ENCODE measurements at regions not wholly inside any gene's neighbourhood (a gene's known extent, or its start where the extent isn't known, plus 50 kb on each side); places are given as distances from the start of the nearest gene placed in this dataset.

- TF ChIP-seq CTCF (IDR thresholded peaks at IDR 0.05; ENCODE audit: low read depth, low read length), result no peak
- TF ChIP-seq EZH2phosphoT487 (IDR thresholded peaks at IDR 0.05; ENCODE audit: low read depth), result no peak
These were observed 162.0 kb upstream of the C21orf91 start for GRCh38 chr21:17981060-17981740.
